ENCODE measurements at regions not wholly inside any gene's neighbourhood (a gene's known extent, or its start where the extent isn't known, plus 50 kb on each side); places are given as distances from the start of the nearest gene placed in this dataset.

DNA sequence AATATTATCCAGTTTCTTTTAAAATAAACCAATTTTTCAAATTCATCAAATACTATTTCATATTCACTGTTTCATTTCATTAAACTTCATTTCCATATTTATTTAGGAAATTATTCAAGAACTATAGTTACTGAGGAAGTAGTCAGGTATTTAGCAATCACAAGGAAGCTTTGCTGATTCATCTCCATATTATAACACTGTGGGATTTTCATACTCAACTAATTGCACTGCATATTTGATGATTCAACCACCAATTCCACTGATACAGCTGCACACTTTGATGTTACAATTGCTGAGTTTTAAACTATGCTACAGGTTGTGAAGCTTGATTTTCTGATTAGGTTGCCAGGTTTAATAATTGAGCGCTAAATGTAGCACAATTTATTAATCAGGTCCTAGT is 556.8 kb upstream of the SLITRK1 start:
- TF ChIP-seq POLR2AphosphoS5 (IDR thresholded peaks at IDR 0.05; ENCODE audit: low read depth, low read length) (no peak), TAF1 (IDR thresholded peaks at IDR 0.05; ENCODE audit: borderline replicate concordance, insufficient read depth, low read length) (no peak)
